Peyer's patch (tissue), 4 donors: ENCODE measurements at regions not wholly inside any gene's neighbourhood (a gene's known extent, or its start where the extent isn't known, plus 50 kb on each side); places are given as distances from the start of the nearest gene placed in this dataset.
"Not testable (repeated sequence)": the region's sequence is repeated elsewhere in the genome, so short reads cannot be mapped to it uniquely, and the experiment has no call there.

Experiments used
- DNase-seq, 3 donors: peaks; one replicate each; pipeline ENCODE4 v3.0.0-alpha.2; 2017 to 2019
- H3K27ac ChIP-seq, 4 donors: fragments of 200-600 bp; sonication (generic); one replicate each; pipeline ENCODE4 v1.5.1; 2016 to 2019
- H3K27me3 ChIP-seq, 2 donors: fragments of 200-600 bp; sonication (generic); one replicate each; pipeline ENCODE4 v1.5.1; 2019
- H3K36me3 ChIP-seq, 3 donors: fragments of 200-600 bp; sonication (generic); one replicate each; pipeline ENCODE4 v1.5.1; 2016 to 2019
- H3K4me1 ChIP-seq, 4 donors: fragments of 200-600 bp; sonication (generic); one replicate each; pipeline ENCODE4 v1.5.1; 2016 to 2019
- H3K4me3 ChIP-seq, 4 donors: fragments of 200-600 bp; sonication (generic); 1 replicate in 3 of 4; 2 replicates in 1 of 4; pipeline ENCODE4 v1.5.1; 2016 to 2019; ENCODE audit warnings: mild to moderate bottlenecking in 1 of 4
- H3K9me3 ChIP-seq, 4 donors: fragments of 200-600 bp; sonication (generic); one replicate each; pipeline ENCODE4 v1.5.1; 2016 to 2019; ENCODE audit warnings: mild to moderate bottlenecking in 1 of 4
- POLR2A ChIP-seq, 2 donors: fragments of 450-650 bp; IDR thresholded peaks; one replicate each; pipeline ENCODE4 v1.5.1; 2017; ENCODE audit warnings: antibody characterized with exemption in 2 of 2, mild to moderate bottlenecking in 2 of 2, moderate library complexity in 2 of 2
- TF ChIP-seq, protein P1 (sequence below), 6 experiments: fragments of 450-650 bp in 4 of 6; fragments of 200-600 bp in 2 of 6; sonication (generic) in 1 of 6; IDR thresholded peaks; one replicate each; pipeline ENCODE4 v1.5.1; 2017 to 2019; ENCODE audit warnings: antibody characterized with exemption in 6 of 6, mild to moderate bottlenecking in 3 of 6, moderate library complexity in 1 of 6

DNA sequence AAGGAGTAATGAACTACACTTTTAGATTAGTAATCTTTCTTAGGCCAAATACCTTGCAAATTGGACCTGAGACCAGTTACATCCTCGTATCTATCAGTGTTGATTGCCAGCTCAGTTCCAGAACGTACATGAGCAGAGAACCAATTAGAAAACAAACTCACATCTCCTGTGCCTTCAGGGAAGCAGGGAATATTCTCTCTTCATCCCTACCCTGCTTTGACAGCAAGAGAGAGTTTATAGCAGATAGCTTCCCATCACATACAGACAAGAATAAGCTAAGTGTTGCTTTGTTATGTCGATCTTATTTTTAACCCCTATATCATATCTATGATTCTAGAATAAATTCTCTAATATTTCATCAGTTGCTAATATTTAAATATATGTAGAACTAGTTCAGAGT lies 181.8 kb downstream of the DSC3 start:
- no peaks in the 10 kb centered on the region for H3K27me3 ChIP-seq
- no peak overlapping the region for H3K4me3 ChIP-seq
- H3K4me1 ChIP-seq, result no peaks in the 10 kb centered on the region
- no peaks in the 10 kb centered on the region for H3K9me3 ChIP-seq
- no peak for DNase-seq
- TF ChIP-seq, protein P1, sequence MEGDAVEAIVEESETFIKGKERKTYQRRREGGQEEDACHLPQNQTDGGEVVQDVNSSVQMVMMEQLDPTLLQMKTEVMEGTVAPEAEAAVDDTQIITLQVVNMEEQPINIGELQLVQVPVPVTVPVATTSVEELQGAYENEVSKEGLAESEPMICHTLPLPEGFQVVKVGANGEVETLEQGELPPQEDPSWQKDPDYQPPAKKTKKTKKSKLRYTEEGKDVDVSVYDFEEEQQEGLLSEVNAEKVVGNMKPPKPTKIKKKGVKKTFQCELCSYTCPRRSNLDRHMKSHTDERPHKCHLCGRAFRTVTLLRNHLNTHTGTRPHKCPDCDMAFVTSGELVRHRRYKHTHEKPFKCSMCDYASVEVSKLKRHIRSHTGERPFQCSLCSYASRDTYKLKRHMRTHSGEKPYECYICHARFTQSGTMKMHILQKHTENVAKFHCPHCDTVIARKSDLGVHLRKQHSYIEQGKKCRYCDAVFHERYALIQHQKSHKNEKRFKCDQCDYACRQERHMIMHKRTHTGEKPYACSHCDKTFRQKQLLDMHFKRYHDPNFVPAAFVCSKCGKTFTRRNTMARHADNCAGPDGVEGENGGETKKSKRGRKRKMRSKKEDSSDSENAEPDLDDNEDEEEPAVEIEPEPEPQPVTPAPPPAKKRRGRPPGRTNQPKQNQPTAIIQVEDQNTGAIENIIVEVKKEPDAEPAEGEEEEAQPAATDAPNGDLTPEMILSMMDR (IDR thresholded peaks at IDR 0.05), result no peak
- TF ChIP-seq POLR2A (IDR thresholded peaks at IDR 0.05), result no peak
- H3K27ac ChIP-seq, result no peak overlapping the region
- no peaks in the 10 kb centered on the region for H3K36me3 ChIP-seq

DNA sequence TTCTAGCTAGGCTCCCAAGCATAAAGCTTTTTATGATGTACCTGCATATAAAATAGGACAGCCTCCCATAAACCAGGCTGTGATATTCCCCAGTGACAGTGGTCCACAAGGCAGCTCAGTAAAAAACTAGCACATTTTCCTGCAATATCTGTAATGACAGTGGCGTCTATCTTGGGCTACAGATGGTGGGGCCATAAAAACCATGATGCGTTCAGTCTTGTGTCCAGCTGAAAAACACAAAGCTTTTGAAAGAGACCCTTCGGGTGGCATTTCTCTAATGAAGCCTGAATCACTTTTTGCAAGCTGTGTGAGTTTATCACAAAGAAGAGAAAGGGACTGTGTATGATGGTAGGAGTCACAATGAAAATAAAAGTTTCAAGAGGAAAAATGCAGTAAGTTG lies 183.5 kb downstream of the DSC3 start:
- DNase-seq, result no peak
- Histone ChIP-seq H3K9me3 (no peaks in the 10 kb centered on the region), H3K4me3 (no peak overlapping the region), H3K36me3 (no peaks in the 10 kb centered on the region), H3K27me3 (no peaks in the 10 kb centered on the region), H3K4me1 (no peaks in the 10 kb centered on the region), H3K27ac (no peak overlapping the region)
- TF ChIP-seq, protein P1 (IDR thresholded peaks at IDR 0.05), result no peak
- no peak for TF ChIP-seq POLR2A (IDR thresholded peaks at IDR 0.05)

DNA sequence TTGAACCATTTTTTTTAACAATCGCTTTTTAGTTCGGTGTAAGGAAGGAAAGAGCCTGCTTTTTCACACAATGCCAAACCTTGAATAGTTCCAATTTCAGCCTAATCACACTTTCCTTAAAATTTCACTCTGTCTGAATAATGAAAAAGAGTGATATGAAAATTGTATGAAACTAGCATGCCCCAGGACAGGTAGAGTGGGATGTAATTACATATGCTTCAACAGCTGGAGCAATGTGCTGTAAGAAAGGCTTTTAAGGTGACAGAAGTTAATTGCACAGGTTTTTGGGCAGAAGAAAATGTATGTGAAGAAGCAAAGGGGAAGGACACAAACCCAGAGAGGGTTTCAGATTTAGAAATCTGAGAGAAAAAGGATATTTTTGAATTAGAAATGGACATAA lies 184.0 kb downstream of the DSC3 start:
- Histone ChIP-seq H3K36me3 (no peaks in the 10 kb centered on the region), H3K9me3 (no peaks in the 10 kb centered on the region), H3K4me1 (no peaks in the 10 kb centered on the region), H3K4me3 (no peak overlapping the region), H3K27ac (no peak overlapping the region), H3K27me3 (no peaks in the 10 kb centered on the region)
- DNase-seq, result no peak
- TF ChIP-seq, protein P1 (IDR thresholded peaks at IDR 0.05), result no peak
- TF ChIP-seq POLR2A (IDR thresholded peaks at IDR 0.05), result no peak

DNA sequence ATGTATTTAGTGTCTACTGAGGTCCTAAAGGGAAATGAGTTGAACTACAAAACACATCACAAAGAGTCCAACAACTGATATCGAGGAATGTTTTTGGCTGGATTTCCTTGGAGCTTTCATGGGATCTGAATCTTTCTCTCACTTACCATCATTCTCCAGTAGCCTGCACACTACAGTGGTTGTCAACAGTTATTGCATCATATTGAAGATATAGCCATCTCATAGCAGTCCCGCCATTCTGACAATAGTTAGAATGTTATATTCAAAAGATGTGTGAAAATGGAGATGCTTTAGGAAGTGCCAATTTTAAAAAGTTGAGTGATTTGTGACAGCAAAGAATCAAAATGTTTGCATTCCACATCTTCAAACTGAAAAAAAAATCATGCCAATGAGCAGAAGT lies 186.8 kb downstream of the DSC3 start:
- no peaks in the 10 kb centered on the region for H3K9me3 ChIP-seq
- no peaks in the 10 kb centered on the region for H3K27me3 ChIP-seq
- TF ChIP-seq, protein P1 (IDR thresholded peaks at IDR 0.05), result no peak
- TF ChIP-seq POLR2A (IDR thresholded peaks at IDR 0.05), result no peak
- no peaks in the 10 kb centered on the region for H3K4me1 ChIP-seq
- no peak overlapping the region for H3K27ac ChIP-seq
- H3K4me3 ChIP-seq, result no peak overlapping the region
- no peak for DNase-seq
- H3K36me3 ChIP-seq, result no peaks in the 10 kb centered on the region

DNA sequence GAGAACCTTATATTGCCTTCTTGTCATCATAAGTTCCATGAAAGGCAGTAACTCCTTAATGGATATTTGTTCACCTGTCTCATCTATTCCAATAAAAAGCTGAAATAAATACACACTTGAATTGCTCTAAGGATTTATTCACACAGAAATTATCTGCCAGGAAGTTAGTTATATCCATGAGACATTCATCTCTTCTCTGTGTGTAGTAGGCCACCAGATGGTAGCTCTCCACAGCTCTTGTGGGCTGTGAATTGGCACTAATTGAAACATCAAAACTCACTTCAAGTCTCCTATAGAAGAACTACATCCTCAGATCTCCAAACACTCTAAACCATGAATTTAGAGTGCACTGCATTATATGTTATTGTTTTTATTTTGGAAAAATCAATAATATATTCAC lies 189.6 kb downstream of the DSC3 start:
- no peaks in the 10 kb centered on the region for H3K27me3 ChIP-seq
- no peaks in the 10 kb centered on the region for H3K36me3 ChIP-seq
- DNase-seq, result no peak
- no peaks in the 10 kb centered on the region for H3K9me3 ChIP-seq
- H3K4me3 ChIP-seq, result no peak overlapping the region
- TF ChIP-seq POLR2A (IDR thresholded peaks at IDR 0.05), result no peak
- TF ChIP-seq, protein P1 (IDR thresholded peaks at IDR 0.05), result no peak
- no peak overlapping the region for H3K27ac ChIP-seq
- no peaks in the 10 kb centered on the region for H3K4me1 ChIP-seq

DNA sequence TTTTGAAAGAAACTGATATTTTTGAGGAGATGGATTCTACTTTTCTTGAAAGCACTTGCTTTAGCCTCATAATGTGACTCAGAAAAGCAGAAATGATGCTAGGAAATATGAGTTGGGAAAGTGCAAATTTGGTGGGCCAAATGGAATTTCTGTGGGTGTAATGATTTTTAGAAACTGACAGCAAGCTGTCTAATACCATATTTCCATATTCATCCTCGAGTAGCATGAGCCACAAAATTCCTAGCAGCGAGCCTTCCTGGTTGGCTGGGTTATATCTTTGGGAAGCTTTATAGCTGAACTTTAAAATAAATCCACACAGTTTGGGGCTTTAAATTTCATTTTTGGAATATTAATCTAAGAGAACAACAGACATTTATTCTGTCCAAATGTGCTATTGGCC lies 190.0 kb downstream of the DSC3 start:
- Histone ChIP-seq H3K27ac (no peak overlapping the region), H3K9me3 (no peaks in the 10 kb centered on the region), H3K27me3 (no peaks in the 10 kb centered on the region), H3K4me1 (no peaks in the 10 kb centered on the region), H3K4me3 (no peak overlapping the region), H3K36me3 (no peaks in the 10 kb centered on the region)
- TF ChIP-seq, protein P1 (IDR thresholded peaks at IDR 0.05), result no peak
- TF ChIP-seq POLR2A (IDR thresholded peaks at IDR 0.05), result no peak
- DNase-seq, result no peak

DNA sequence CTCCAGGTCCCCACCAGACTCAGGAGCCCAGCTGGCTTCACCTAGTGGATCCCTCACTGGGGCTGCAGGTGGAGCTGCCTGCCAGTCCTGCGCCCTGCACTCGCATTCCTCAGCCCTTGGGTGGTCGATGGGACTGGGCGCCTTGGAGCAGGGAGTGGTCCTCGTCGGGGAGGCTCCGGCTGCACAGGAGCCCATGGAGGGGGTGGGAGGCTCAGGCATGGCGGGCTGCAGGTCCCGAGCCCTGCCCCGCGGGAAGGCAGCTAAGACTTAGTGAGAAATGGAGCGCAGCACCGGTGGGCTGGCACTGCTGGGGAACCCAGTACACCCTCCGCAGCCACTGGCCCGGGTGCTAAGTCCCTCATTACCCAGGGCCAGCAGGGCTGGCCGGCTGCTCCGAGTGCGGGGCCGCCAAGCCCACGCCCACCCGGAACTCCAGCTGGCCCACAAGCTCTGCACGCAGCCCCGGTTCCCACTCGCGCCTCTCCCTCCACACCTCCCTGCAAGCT lies 203.4 kb downstream of the DSC3 start:
- H3K4me1 ChIP-seq, H3K27ac ChIP-seq: not testable (repeated sequence)

More for the DNA sequence above, 203.4 kb downstream of the DSC3 start:
- not testable (repeated sequence) for DNase-seq, H3K36me3 ChIP-seq, H3K9me3 ChIP-seq, H3K27me3 ChIP-seq, H3K4me3 ChIP-seq
